HCT116 (cell line): ENCODE measurements at regions not wholly inside any gene's neighbourhood (a gene's known extent, or its start where the extent isn't known, plus 50 kb on each side); places are given as distances from the start of the nearest gene placed in this dataset.

Experiments used
- ATAC-seq: fragments of 200-7000 bp; cut with Tn5 transposase; 2 replicates; pipeline ENCODE4 v1.9.1; 2020; ENCODE audit warnings: mild to moderate bottlenecking, moderate library complexity
- BruUV-seq: library from RNA; stranded (reverse); fragments of 400-500 nt; replicated peaks from 2 replicates; lab custom pipeline; 2021; lab: Mats Ljungman, UMichigan
- CTCF ChIA-PET: fragments of 300-600 bp; sonication (Branson Sonifier 250); formaldehyde crosslinking; loops from one replicate; lab custom pipeline; 2021; ENCODE audit warnings: antibody characterized with exemption; lab: Charles Lee
- POLR2A ChIA-PET: fragments of 300-600, 350-600 bp; sonication (Branson Sonifier 250); formaldehyde crosslinking; loops from one replicate; lab custom pipeline; 2021; ENCODE audit warnings: antibody characterized with exemption; lab: Charles Lee
- RAD21 ChIA-PET, 2 experiments: fragments of 300-600 bp; sonication (Branson Sonifier 250); formaldehyde crosslinking; loops; one replicate each; lab custom pipeline; 2023; ENCODE audit warnings: low total read pairs in 2 of 2; ENCODE audit not compliant: uncharacterized antibody in 2 of 2, unreplicated experiment in 2 of 2, low non-redundant PET in 1 of 2; lab: Charles Lee
- DNase-seq: peaks from one replicate; pipeline ENCODE4 v3.0.0-alpha.2; 2010; ENCODE audit warnings: low read depth, low spot score
- H2AFZ ChIP-seq: fragments of 200-600 bp; shearing (Covaris generic), sonication (generic); 2 replicates; pipeline ENCODE4 v1.6.1; 2017; ENCODE audit warnings: low read depth, mixed run types, mixed read lengths, antibody characterized with exemption, low read length; ENCODE audit not compliant: poor library complexity, severe bottlenecking
- H3K27ac ChIP-seq: 2 replicates; pipeline ENCODE4 v1.5.1; 2012; ENCODE audit warnings: low read depth, low read length
- H3K27me3 ChIP-seq: fragments of 200-600 bp; sonication (generic); 2 replicates; pipeline ENCODE4 v1.6.1; 2016; ENCODE audit warnings: mixed run types, low read length, mixed read lengths; ENCODE audit not compliant: insufficient read depth
- H3K36me3 ChIP-seq, 2 experiments: fragments of 200-500 bp in 1 of 2; fragments of 200-600 bp in 1 of 2; sonication (Bioruptor generic) in 1 of 2; sonication (generic) in 1 of 2; 2 replicates each; pipeline versions ENCODE4 v1.5.1 to v1.6.1; 2014 to 2016; ENCODE audit warnings: low read length in 2 of 2, inconsistent platforms in 1 of 2, mixed read lengths in 1 of 2, mixed run types in 1 of 2; ENCODE audit not compliant: insufficient read depth in 2 of 2, control insufficient read depth in 1 of 2
- H3K4me1 ChIP-seq, 2 experiments: fragments of 200-600 bp in 1 of 2; sonication (generic) in 1 of 2; 2 replicates each; pipeline versions ENCODE4 v1.5.1 to v1.6.1; 2012 to 2017; ENCODE audit warnings: low read length in 2 of 2, inconsistent platforms in 1 of 2, mild to moderate bottlenecking in 1 of 2, mixed read lengths in 1 of 2, mixed run types in 1 of 2, moderate library complexity in 1 of 2; ENCODE audit not compliant: insufficient read depth in 2 of 2, control insufficient read depth in 1 of 2
- H3K4me2 ChIP-seq: fragments of 200-600 bp; sonication (generic); 2 replicates; pipeline ENCODE4 v1.6.1; 2017; ENCODE audit warnings: mixed run types, low read length, mixed read lengths
- H3K4me3 ChIP-seq, 2 experiments: fragments of 200-600 bp in 1 of 2; sonication (generic) in 1 of 2; replicated peaks in 1 of 2; 2 replicates each; pipeline ENCODE4 v1.5.1; 2011 to 2016; ENCODE audit warnings: low read length in 2 of 2, control low read depth in 1 of 2, low read depth in 1 of 2, mild to moderate bottlenecking in 1 of 2, mixed read lengths in 1 of 2, mixed run types in 1 of 2
- H3K79me2 ChIP-seq: fragments of 200-600 bp; sonication (generic); 2 replicates; pipeline ENCODE4 v1.6.1; 2017; ENCODE audit warnings: mild to moderate bottlenecking, mixed run types, low read length, moderate library complexity, mixed read lengths; ENCODE audit not compliant: insufficient read depth
- H3K9ac ChIP-seq: fragments of 200-600 bp; sonication (generic); 2 replicates; pipeline ENCODE4 v1.6.1; 2016; ENCODE audit warnings: low read length, mixed read lengths
- H3K9me2 ChIP-seq: fragments of 200-600 bp; sonication (generic), shearing (Covaris generic); 2 replicates; pipeline ENCODE4 v1.6.1; 2017; ENCODE audit warnings: mixed run types, mild to moderate bottlenecking, moderate library complexity; ENCODE audit not compliant: insufficient read depth
- H3K9me3 ChIP-seq, 2 experiments: fragments of 200-500 bp in 1 of 2; fragments of 200-600 bp in 1 of 2; sonication (Bioruptor generic) in 1 of 2; sonication (generic) in 1 of 2; 2 replicates each; pipeline ENCODE4 v1.6.1; 2014 to 2017; ENCODE audit warnings: low read length in 2 of 2, mixed read lengths in 2 of 2, inconsistent platforms in 1 of 2, low read depth in 1 of 2, mild to moderate bottlenecking in 1 of 2, mixed run types in 1 of 2, moderate library complexity in 1 of 2; ENCODE audit not compliant: control insufficient read depth in 1 of 2, insufficient read depth in 1 of 2
- H4K20me1 ChIP-seq: fragments of 200-600 bp; sonication (generic), shearing (Covaris generic); 2 replicates; pipeline ENCODE4 v1.6.1; 2017; ENCODE audit warnings: mixed run types, mild to moderate bottlenecking, moderate library complexity; ENCODE audit not compliant: insufficient read depth
- CEBPB ChIP-seq: IDR thresholded peaks from 2 replicates; pipeline ENCODE4 v1.6.1; 2012; ENCODE audit warnings: low read depth
- EGR1 ChIP-seq: IDR thresholded peaks from 2 replicates; pipeline ENCODE4 v1.6.1; 2012; ENCODE audit warnings: low read depth
- EZH2phosphoT487 ChIP-seq: fragments of 200-600 bp; IDR thresholded peaks from 2 replicates; pipeline ENCODE4 v1.6.1; 2018; ENCODE audit warnings: antibody characterized with exemption, borderline replicate concordance
- FOSL1 ChIP-seq: IDR thresholded peaks from 2 replicates; pipeline ENCODE4 v1.6.1; 2012; ENCODE audit warnings: low read depth
- POLR2AphosphoS5 ChIP-seq: IDR thresholded peaks from 2 replicates; pipeline ENCODE4 v1.6.1; 2011; ENCODE audit warnings: mild to moderate bottlenecking, low read depth, low read length, moderate library complexity
- RAD21 ChIP-seq: IDR thresholded peaks from 2 replicates; pipeline ENCODE4 v1.6.1; 2012; ENCODE audit warnings: low read depth, mild to moderate bottlenecking
- SRF ChIP-seq: IDR thresholded peaks from 2 replicates; pipeline ENCODE4 v1.6.1; 2012; ENCODE audit warnings: low read depth
- YY1 ChIP-seq: IDR thresholded peaks from 2 replicates; pipeline ENCODE4 v1.6.1; 2011; ENCODE audit warnings: low read length, low read depth, moderate library complexity, mild to moderate bottlenecking; ENCODE audit not compliant: insufficient replicate concordance; ENCODE audit errors: extremely low read depth
- ZNF274 ChIP-seq: fragments of 200-500 bp; sonication (Bioruptor generic); IDR thresholded peaks from 2 replicates; pipeline ENCODE4 v1.6.1; 2014; ENCODE audit warnings: mild to moderate bottlenecking, low read depth, low read length, inconsistent platforms
- intact Hi-C: fragments of 100-400 bp; cut with micrococcal nuclease; formaldehyde crosslinking; loops from 2 replicates; pipeline ENCODE4 v1.10.0; 2022
- TF ChIP-seq, protein P1 (sequence below): IDR thresholded peaks from 2 replicates; pipeline ENCODE4 v1.6.1; 2012
- TF ChIP-seq, protein P2 (sequence below): IDR thresholded peaks from 2 replicates; pipeline ENCODE4 v1.6.1; 2012; ENCODE audit warnings: low read depth
- TF ChIP-seq, protein P3 (sequence below): IDR thresholded peaks from 2 replicates; pipeline ENCODE4 v1.6.1; 2012

DNA sequence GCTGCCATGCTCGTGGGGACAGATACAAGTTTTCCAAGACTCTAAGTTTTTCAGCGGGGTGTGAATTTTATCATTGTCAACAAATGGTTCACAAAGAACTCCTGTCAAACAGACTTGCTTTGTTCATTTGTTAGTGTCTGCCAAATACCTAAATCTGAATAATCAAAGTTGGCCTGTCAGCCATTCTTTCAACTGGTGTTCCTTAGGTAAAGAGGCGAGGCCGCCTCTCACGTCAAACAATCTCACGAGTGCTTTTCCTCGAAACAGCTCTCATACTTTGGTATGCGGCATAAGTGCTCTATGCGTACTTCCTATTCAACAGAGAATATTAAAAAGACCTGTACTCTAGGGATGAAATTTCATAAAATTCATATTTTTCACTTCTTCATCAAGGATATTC, 51.4 kb upstream of the KANK4 start:
- Histone ChIP-seq H3K4me2 (no peak overlapping the region), H3K27me3 (no peaks in the 10 kb centered on the region), H3K9me2 (no peaks in the 10 kb centered on the region), H3K36me3 (no peaks in the 10 kb centered on the region), H4K20me1 (no peaks in the 10 kb centered on the region), H3K9me3 (no peaks in the 10 kb centered on the region), H3K79me2 (no peaks in the 10 kb centered on the region), H2AFZ (no peak overlapping the region), H3K4me3 (no peak overlapping the region), H3K9ac (no peak overlapping the region), H3K27ac (no peak overlapping the region), H3K4me1 (no peaks in the 10 kb centered on the region)
- CTCF ChIA-PET, result interaction anchor here (0.6 kb wide), 1 partner anchor 426 kb away, joined by 3 read pairs; no protein-coding TSS in a partner anchor
- intact Hi-C loops, result no loop called here
- TF ChIP-seq SRF, result no peak
- TF ChIP-seq EGR1, result no peak
- no peak for TF ChIP-seq POLR2AphosphoS5
- TF ChIP-seq RAD21, result no peak
- TF ChIP-seq EZH2phosphoT487, result no peak
- TF ChIP-seq, protein P1, sequence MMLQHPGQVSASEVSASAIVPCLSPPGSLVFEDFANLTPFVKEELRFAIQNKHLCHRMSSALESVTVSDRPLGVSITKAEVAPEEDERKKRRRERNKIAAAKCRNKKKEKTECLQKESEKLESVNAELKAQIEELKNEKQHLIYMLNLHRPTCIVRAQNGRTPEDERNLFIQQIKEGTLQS, result no peak
- TF ChIP-seq, protein P2, sequence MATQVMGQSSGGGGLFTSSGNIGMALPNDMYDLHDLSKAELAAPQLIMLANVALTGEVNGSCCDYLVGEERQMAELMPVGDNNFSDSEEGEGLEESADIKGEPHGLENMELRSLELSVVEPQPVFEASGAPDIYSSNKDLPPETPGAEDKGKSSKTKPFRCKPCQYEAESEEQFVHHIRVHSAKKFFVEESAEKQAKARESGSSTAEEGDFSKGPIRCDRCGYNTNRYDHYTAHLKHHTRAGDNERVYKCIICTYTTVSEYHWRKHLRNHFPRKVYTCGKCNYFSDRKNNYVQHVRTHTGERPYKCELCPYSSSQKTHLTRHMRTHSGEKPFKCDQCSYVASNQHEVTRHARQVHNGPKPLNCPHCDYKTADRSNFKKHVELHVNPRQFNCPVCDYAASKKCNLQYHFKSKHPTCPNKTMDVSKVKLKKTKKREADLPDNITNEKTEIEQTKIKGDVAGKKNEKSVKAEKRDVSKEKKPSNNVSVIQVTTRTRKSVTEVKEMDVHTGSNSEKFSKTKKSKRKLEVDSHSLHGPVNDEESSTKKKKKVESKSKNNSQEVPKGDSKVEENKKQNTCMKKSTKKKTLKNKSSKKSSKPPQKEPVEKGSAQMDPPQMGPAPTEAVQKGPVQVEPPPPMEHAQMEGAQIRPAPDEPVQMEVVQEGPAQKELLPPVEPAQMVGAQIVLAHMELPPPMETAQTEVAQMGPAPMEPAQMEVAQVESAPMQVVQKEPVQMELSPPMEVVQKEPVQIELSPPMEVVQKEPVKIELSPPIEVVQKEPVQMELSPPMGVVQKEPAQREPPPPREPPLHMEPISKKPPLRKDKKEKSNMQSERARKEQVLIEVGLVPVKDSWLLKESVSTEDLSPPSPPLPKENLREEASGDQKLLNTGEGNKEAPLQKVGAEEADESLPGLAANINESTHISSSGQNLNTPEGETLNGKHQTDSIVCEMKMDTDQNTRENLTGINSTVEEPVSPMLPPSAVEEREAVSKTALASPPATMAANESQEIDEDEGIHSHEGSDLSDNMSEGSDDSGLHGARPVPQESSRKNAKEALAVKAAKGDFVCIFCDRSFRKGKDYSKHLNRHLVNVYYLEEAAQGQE, result no peak
- TF ChIP-seq FOSL1, result no peak
- no peak for TF ChIP-seq ZNF274
- TF ChIP-seq CEBPB, result no peak
- TF ChIP-seq YY1, result no peak
- TF ChIP-seq, protein P3, sequence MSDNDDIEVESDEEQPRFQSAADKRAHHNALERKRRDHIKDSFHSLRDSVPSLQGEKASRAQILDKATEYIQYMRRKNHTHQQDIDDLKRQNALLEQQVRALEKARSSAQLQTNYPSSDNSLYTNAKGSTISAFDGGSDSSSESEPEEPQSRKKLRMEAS, result no peak
- no TSS peak for BruUV-seq
- DNase-seq (no peak), ATAC-seq (no peak)
- POLR2A ChIA-PET, result no interaction called here
- RAD21 ChIA-PET, result no interaction called here
